CD14-positive monocyte (primary cell): ENCODE measurements at regions not wholly inside any gene's neighbourhood (a gene's known extent, or its start where the extent isn't known, plus 50 kb on each side); places are given as distances from the start of the nearest gene placed in this dataset.

Experiments
- DNase-seq, 3 donors: peaks; one replicate each; pipeline ENCODE4 v3.0.0-alpha.2; 2011 to 2022
- H2AFZ ChIP-seq: 2 replicates; pipeline ENCODE4 v1.6.0; 2012; ENCODE audit warnings: mild to moderate bottlenecking, low read depth, low read length, inconsistent platforms; ENCODE audit not compliant: insufficient read depth, poor library complexity, severe bottlenecking
- H3K27ac ChIP-seq, 2 donors: 1 replicate in 1 of 2; 2 replicates in 1 of 2; pipeline ENCODE4 v1.5.1; 2012 to 2013; ENCODE audit warnings: low read length in 2 of 2, control low read depth in 1 of 2, inconsistent platforms in 1 of 2, low read depth in 1 of 2, mild to moderate bottlenecking in 1 of 2
- H3K27me3 ChIP-seq, 2 donors: one replicate each; pipeline versions ENCODE4 v1.6.0 to v1.6.1; 2011 to 2013; ENCODE audit warnings: low read length in 2 of 2; ENCODE audit not compliant: control insufficient read depth in 2 of 2, insufficient read depth in 2 of 2
- H3K36me3 ChIP-seq, 2 donors: replicated peaks in 1 of 2; 1 replicate in 1 of 2; 2 replicates in 1 of 2; pipeline versions ENCODE4 v1.5.1 to v1.6.1; 2012 to 2013; ENCODE audit warnings: low read length in 2 of 2, control low read depth in 1 of 2, inconsistent platforms in 1 of 2, mild to moderate bottlenecking in 1 of 2; ENCODE audit not compliant: insufficient read depth in 2 of 2, control insufficient read depth in 1 of 2
- H3K4me1 ChIP-seq, 2 donors: 1 replicate in 1 of 2; 2 replicates in 1 of 2; pipeline versions ENCODE4 v1.5.1 to v1.6.1; 2012 to 2013; ENCODE audit warnings: low read length in 2 of 2, control low read depth in 1 of 2, inconsistent platforms in 1 of 2, mild to moderate bottlenecking in 1 of 2, moderate library complexity in 1 of 2; ENCODE audit not compliant: insufficient read depth in 2 of 2, control insufficient read depth in 1 of 2
- H3K4me2 ChIP-seq: replicated peaks from 2 replicates; pipeline ENCODE3; 2012; ENCODE audit warnings: low read length, moderate library complexity, mild to moderate bottlenecking; ENCODE audit not compliant: poor library complexity, severe bottlenecking; ENCODE audit errors: extremely low read depth
- H3K4me3 ChIP-seq, 3 experiments: fragments of 200-600 bp in 1 of 3; sonication (generic) in 1 of 3; replicated peaks in 1 of 3; 1 replicate in 2 of 3; 2 replicates in 1 of 3; pipeline ENCODE4 v1.5.1; 2011 to 2013; ENCODE audit warnings: low read length in 3 of 3, mild to moderate bottlenecking in 3 of 3, control low read depth in 2 of 3, low read depth in 2 of 3, inconsistent platforms in 1 of 3, moderate library complexity in 1 of 3
- H3K79me2 ChIP-seq: 2 replicates; pipeline ENCODE4 v1.6.0; 2012; ENCODE audit warnings: mild to moderate bottlenecking, control low read depth, inconsistent platforms, low read length, moderate library complexity; ENCODE audit not compliant: insufficient read depth
- H3K9ac ChIP-seq: 2 replicates; pipeline ENCODE4 v1.6.0; 2017; ENCODE audit warnings: low read length, mild to moderate bottlenecking; ENCODE audit not compliant: insufficient read depth, poor library complexity, severe bottlenecking
- H3K9me3 ChIP-seq, 2 donors: replicated peaks in 1 of 2; 1 replicate in 1 of 2; 2 replicates in 1 of 2; pipeline versions ENCODE4 v1.5.1 to v1.6.1; 2012 to 2013; ENCODE audit warnings: low read length in 2 of 2, control low read depth in 1 of 2; ENCODE audit not compliant: control insufficient read depth in 1 of 2, insufficient read depth in 1 of 2
- H4K20me1 ChIP-seq: 2 replicates; pipeline ENCODE4 v1.6.0; 2012; ENCODE audit warnings: mild to moderate bottlenecking, low read length, control low read depth, moderate library complexity; ENCODE audit not compliant: insufficient read depth
- H3K27ac Mint-ChIP-seq, 7 donors: one replicate each; pipeline ENCODE4 v1.8.0; 2020; ENCODE audit warnings: mild to moderate bottlenecking in 7 of 7, mixed read lengths in 7 of 7, moderate library complexity in 6 of 7, inconsistent platforms in 2 of 7
- H3K27me3 Mint-ChIP-seq, 3 donors: one replicate each; pipeline ENCODE4 v1.8.0; 2021 to 2022; ENCODE audit warnings: low read depth in 3 of 3, mild to moderate bottlenecking in 3 of 3, mixed read lengths in 3 of 3, moderate library complexity in 3 of 3, inconsistent platforms in 1 of 3
- H3K36me3 Mint-ChIP-seq, 2 donors: one replicate each; pipeline ENCODE4 v1.8.0; 2020; ENCODE audit warnings: mixed read lengths in 2 of 2, inconsistent platforms in 1 of 2, mild to moderate bottlenecking in 1 of 2
- H3K4me1 Mint-ChIP-seq: one replicate; pipeline ENCODE4 v1.8.0; 2020; ENCODE audit warnings: mild to moderate bottlenecking, mixed read lengths
- H3K4me3 Mint-ChIP-seq, 2 donors: one replicate each; pipeline ENCODE4 v1.8.0; 2020; ENCODE audit warnings: mild to moderate bottlenecking in 2 of 2, mixed read lengths in 2 of 2, moderate library complexity in 1 of 2
- H3K9me3 Mint-ChIP-seq, 7 donors: one replicate each; pipeline ENCODE4 v1.8.0; 2020 to 2022; ENCODE audit warnings: mixed read lengths in 7 of 7, mild to moderate bottlenecking in 6 of 7, moderate library complexity in 6 of 7, inconsistent platforms in 2 of 7
- WGBS: methylation state at CpG from one replicate; pipeline ENCODE4 v1.1.5; 2013; ENCODE audit warnings: missing lambda C conversion rate; ENCODE audit not compliant: insufficient coverage; 5-methylcytosine and 5-hydroxymethylcytosine counted together
- intact Hi-C, 2 donors: fragments of 100-400 bp; cut with micrococcal nuclease; formaldehyde crosslinking; loops; one replicate each; pipeline versions ENCODE4 v1.15.0 to v1.15.1; 2023
- TF ChIP-seq, protein P1 (sequence below): fragments of 200-600 bp; IDR thresholded peaks from one replicate; pipeline ENCODE4 v1.8.0; 2022; ENCODE audit warnings: antibody characterized with exemption, mild to moderate bottlenecking

DNA sequence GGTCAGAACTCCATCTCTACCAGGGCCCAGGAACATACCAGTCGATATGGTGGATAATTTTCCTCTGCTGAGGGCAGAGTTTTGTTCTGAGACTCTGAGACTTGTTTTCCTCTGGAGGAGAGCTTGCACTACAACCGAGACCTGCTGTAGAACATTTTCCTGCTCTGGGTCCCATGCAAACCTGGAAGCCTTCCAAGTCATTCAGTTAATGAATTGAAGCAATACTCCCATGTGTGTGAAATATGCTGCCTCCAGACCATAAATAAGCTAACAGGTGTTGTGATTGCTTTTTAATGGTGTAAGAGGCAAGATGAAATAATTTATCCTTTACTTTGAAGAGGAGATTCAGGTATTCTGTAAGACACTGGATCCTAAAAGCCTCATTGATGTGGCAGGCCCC lies 372.8 kb downstream of the TMEM167A start:
- Histone ChIP-seq H3K4me1 (no peaks in the 10 kb centered on the region), H3K36me3 (no peaks in the 10 kb centered on the region), H3K4me2 (no peak overlapping the region), H3K9me3 (no peaks in the 10 kb centered on the region), H3K79me2 (no peaks in the 10 kb centered on the region), H3K27ac (no peak overlapping the region), H3K4me3 (no peak overlapping the region), H3K9ac (no peak overlapping the region), H3K27me3 (no peaks in the 10 kb centered on the region), H4K20me1 (no peaks in the 10 kb centered on the region), H2AFZ (no peak overlapping the region)
- H3K27ac Mint-ChIP-seq: no peak overlapping the region
- intact Hi-C loops: no loop called here
- H3K27me3 Mint-ChIP-seq: peaks cover 0 to 4% (median 0%) of the 10 kb centered on the region in 3 donors
- H3K36me3 Mint-ChIP-seq: no peaks in the 10 kb centered on the region
- 100% methylated on average over 1 of the region's 2 CpGs for WGBS
- no peaks in the 10 kb centered on the region for H3K4me1 Mint-ChIP-seq
- DNase-seq: no peak
- TF ChIP-seq, protein P1, sequence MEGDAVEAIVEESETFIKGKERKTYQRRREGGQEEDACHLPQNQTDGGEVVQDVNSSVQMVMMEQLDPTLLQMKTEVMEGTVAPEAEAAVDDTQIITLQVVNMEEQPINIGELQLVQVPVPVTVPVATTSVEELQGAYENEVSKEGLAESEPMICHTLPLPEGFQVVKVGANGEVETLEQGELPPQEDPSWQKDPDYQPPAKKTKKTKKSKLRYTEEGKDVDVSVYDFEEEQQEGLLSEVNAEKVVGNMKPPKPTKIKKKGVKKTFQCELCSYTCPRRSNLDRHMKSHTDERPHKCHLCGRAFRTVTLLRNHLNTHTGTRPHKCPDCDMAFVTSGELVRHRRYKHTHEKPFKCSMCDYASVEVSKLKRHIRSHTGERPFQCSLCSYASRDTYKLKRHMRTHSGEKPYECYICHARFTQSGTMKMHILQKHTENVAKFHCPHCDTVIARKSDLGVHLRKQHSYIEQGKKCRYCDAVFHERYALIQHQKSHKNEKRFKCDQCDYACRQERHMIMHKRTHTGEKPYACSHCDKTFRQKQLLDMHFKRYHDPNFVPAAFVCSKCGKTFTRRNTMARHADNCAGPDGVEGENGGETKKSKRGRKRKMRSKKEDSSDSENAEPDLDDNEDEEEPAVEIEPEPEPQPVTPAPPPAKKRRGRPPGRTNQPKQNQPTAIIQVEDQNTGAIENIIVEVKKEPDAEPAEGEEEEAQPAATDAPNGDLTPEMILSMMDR: no peak
- peaks cover 0 to 13% (median 4%) of the 10 kb centered on the region in 7 donors for H3K9me3 Mint-ChIP-seq
- no peak overlapping the region for H3K4me3 Mint-ChIP-seq

DNA sequence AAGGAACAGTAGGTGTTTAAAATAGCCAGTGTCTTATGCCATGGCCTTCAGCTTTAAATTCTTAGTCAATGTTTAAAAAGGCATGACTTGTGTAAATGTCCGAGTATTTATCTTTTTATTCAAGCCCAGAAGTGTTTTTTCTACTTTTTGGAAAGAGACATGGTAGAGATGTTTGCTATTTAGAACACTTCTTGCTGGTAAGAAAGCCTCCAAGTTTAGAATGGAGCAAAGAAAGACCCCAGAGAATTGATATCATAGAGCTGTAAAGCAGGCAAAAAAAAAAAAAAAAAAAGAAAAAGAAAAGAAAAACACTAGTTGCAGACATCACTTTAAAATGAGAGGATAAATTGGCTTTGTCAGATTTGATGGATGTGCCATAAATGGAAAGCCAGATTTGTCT lies 375.1 kb downstream of the TMEM167A start:
- Mint-ChIP-seq H3K27me3 (peaks cover 0 to 4% (median 0%) of the 10 kb centered on the region in 3 donors), H3K4me1 (peaks cover 4% of the 10 kb centered on the region), H3K36me3 (no peaks in the 10 kb centered on the region), H3K4me3 (no peak overlapping the region), H3K27ac (no peak overlapping the region), H3K9me3 (peaks cover 0 to 13% (median 2%) of the 10 kb centered on the region in 7 donors)
- Histone ChIP-seq H3K9ac (no peak overlapping the region), H3K79me2 (no peaks in the 10 kb centered on the region), H4K20me1 (no peaks in the 10 kb centered on the region), H3K4me1 (no peaks in the 10 kb centered on the region), H3K4me2 (no peak overlapping the region), H3K36me3 (no peaks in the 10 kb centered on the region), H3K27ac (no peak overlapping the region), H3K4me3 (no peak overlapping the region), H3K9me3 (no peaks in the 10 kb centered on the region), H2AFZ (no peak overlapping the region), H3K27me3 (no peaks in the 10 kb centered on the region)
- TF ChIP-seq, protein P1: no peak
- DNase-seq: no peak
- intact Hi-C loops: no loop called here
- WGBS: no CpG with 5 or more reads among the region's 1 CpG
